ENCODE measurements at regions not wholly inside any gene's neighbourhood (a gene's known extent, or its start where the extent isn't known, plus 50 kb on each side); places are given as distances from the start of the nearest gene placed in this dataset.

- Histone ChIP-seq H3K27ac (ENCODE audit: low read depth, low read length) (no peak overlapping the region), H3K9ac (replicated peaks in 1 of 4; ENCODE audit: extremely low read depth in 1 of 4, low read depth in 3 of 4, low read length in 3 of 4) (no peak overlapping the region), H2BK15ac (ENCODE audit: low read length) (no peak overlapping the region), H3K36me3 (ENCODE audit: control insufficient read depth in 2 of 4, insufficient read depth in 4 of 4, low read length in 3 of 4) (no peaks in the 10 kb centered on the region), H4K8ac (ENCODE audit: extremely low read depth, insufficient read depth, low read length) (no peak overlapping the region; the same call in 1 of the 2 replicates), H3K14ac (ENCODE audit: insufficient read length) (no peak overlapping the region), H3K56ac (replicated peaks; ENCODE audit: insufficient read length, low read depth, low read length) (no peak overlapping the region), H3K9me3 (ENCODE audit: insufficient read depth in 2 of 2, low read depth in 1 of 2, low read length in 1 of 2) (0 out of 4 replicates have a peak, but pooled peaks cover 4% of the 10 kb centered on the region in 2 experiments), H3K4me1 (replicated peaks in 1 of 4; ENCODE audit: control insufficient read depth in 3 of 4, insufficient read depth in 4 of 4, low read length in 3 of 4) (no peaks in the 10 kb centered on the region), H4K20me1 (replicated peaks in 1 of 2; ENCODE audit: control insufficient read depth in 1 of 2, insufficient read depth in 2 of 2, low read length in 2 of 2) (no peaks in the 10 kb centered on the region), H3K79me2 (ENCODE audit: control insufficient read depth in 1 of 2, insufficient read depth in 2 of 2, low read length in 2 of 2) (no peaks in the 10 kb centered on the region), H2AFZ (ENCODE audit: low read length) (no peak overlapping the region), H3K23ac (ENCODE audit: insufficient read length) (no peak overlapping the region), H4K91ac (replicated peaks; ENCODE audit: insufficient read length, low read length) (no peak overlapping the region), H3K4me3 (ENCODE audit: extremely low read depth in 1 of 4, insufficient read depth in 2 of 4, low read depth in 3 of 4, low read length in 4 of 4) (no peak overlapping the region), H3K23me2 (ENCODE audit: low read depth, low read length) (no peaks in the 10 kb centered on the region), H2BK12ac (ENCODE audit: low read depth, low read length) (no peak overlapping the region), H3K4ac (replicated peaks; ENCODE audit: insufficient read length, low read depth, low read length) (no peak overlapping the region), H2BK5ac (ENCODE audit: low read depth, low read length) (no peak overlapping the region), H2AK5ac (ENCODE audit: low read depth, low read length) (no peak overlapping the region), H3K18ac (ENCODE audit: extremely low read depth, low read length) (no peak overlapping the region), H3K4me2 (ENCODE audit: insufficient read depth in 1 of 2, low read depth in 2 of 2, low read length in 2 of 2) (no peak overlapping the region), H3K79me1 (ENCODE audit: low read depth, low read length) (no peaks in the 10 kb centered on the region), H2BK120ac (replicated peaks; ENCODE audit: low read depth, low read length) (no peak overlapping the region), H4K5ac (ENCODE audit: insufficient read length, low read depth, low read length) (no peak overlapping the region), H3K27me3 (replicated peaks in 1 of 4; ENCODE audit: control insufficient read depth in 3 of 4, extremely low read depth in 1 of 4, insufficient read depth in 3 of 4, low read length in 3 of 4) (no peaks in the 10 kb centered on the region), H2BK20ac (ENCODE audit: low read length) (no peak overlapping the region)
- DNase-seq (ENCODE audit: low read depth in 1 of 2, low spot score in 2 of 2) = no peak
- WGBS, 2 experiments (ENCODE audit: extremely low coverage in 1 of 2, insufficient coverage in 1 of 2, insufficient read length in 1 of 2, insufficient replicate concordance in 2 of 2, low coverage in 1 of 2, low lambda C conversion rate in 2 of 2, missing lambda C conversion rate in 1 of 2) = 90% methylated on average over 7 of the region's 7 CpGs; no CpG with 5 or more reads in 1 of the 2 experiments
- ChIA-PET POLR2A (ENCODE audit: partially characterized antibody) (no interaction called here), CTCF (ENCODE audit: partially characterized antibody) (no interaction called here)
- no peak for TF ChIP-seq CEBPB (IDR thresholded peaks at IDR 0.05; ENCODE audit: low read depth, low read length)
- no peak for TF ChIP-seq FOSL1 (IDR thresholded peaks at IDR 0.05; ENCODE audit: insufficient read depth, low read depth, low read length)
- no peak for TF ChIP-seq TAF7 (optimal IDR thresholded peaks at IDR 0.05; ENCODE audit: borderline replicate concordance, low read depth, low read length)
- TF ChIP-seq JUN (IDR thresholded peaks at IDR 0.05; ENCODE audit: low read depth, low read length) = no peak
- TF ChIP-seq HDAC2 (IDR thresholded peaks at IDR 0.05; ENCODE audit: borderline replicate concordance in 1 of 2, low read depth in 2 of 2, low read length in 2 of 2) = no peak
- TF ChIP-seq BACH1 (IDR thresholded peaks at IDR 0.05; ENCODE audit: low read length) = no peak
- FAIRE-seq = no peak
Observed at GRCh38 chr6:19399406-19399805, 437.8 kb upstream of the ID4 start.

Measured in H1 (cell line).